ENCODE measurements at regions not wholly inside any gene's neighbourhood (a gene's known extent, or its start where the extent isn't known, plus 50 kb on each side); places are given as distances from the start of the nearest gene placed in this dataset.
A peak's percentile ranks its signal among the peaks of the same experiment; 100 is the strongest.
"Not testable (repeated sequence)": the region's sequence is repeated elsewhere in the genome, so short reads cannot be mapped to it uniquely, and the experiment has no call there.

DNA sequence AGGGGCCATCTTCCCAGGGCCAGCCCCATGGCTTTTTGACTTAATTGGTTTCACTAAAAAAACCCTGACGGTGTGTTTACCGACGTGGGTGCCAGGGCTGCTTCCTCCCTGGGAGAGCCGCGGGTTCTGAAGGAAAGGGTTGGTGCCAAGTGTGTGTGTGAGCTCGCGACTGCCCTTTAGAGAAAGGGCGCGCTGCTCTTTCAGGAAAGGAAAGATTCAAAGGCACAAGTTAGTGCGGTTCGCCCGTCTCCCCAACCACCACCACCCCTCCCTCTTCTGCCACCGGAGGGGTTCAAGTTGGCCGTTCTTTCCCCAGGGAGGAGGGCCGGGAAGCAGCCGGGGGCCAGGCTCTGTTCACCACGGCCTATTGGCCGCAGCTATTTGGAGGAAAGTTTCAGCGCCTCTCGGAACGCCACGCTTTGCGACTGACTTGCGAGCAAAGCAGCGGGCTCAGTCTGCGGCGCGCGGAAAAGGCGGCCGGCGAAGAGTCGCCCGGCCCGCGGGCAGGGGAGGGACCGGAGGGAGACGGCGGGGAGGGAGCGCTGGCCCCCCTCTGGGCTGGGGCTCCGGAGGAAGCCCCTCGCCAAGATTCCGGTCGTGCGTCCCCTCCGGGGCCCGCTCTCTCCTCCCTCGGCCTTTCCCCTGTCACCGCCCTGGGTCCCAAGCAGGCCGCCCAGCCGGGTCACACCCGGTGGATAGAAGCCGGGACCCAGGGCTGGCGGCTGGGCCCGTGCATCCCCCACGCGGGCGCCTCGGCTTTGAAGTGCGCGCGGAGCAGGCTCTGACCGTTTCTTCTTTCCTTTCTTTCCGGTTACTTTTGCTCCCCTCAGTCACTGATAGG lies 165.9 kb upstream of the PPP1R3A start:
- peak in 1 of 2 donors; percentile 28 for DNase-seq
- H3K4me3 ChIP-seq = peak overlapping the region; percentile 69 to 86
- TF ChIP-seq, protein P1, sequence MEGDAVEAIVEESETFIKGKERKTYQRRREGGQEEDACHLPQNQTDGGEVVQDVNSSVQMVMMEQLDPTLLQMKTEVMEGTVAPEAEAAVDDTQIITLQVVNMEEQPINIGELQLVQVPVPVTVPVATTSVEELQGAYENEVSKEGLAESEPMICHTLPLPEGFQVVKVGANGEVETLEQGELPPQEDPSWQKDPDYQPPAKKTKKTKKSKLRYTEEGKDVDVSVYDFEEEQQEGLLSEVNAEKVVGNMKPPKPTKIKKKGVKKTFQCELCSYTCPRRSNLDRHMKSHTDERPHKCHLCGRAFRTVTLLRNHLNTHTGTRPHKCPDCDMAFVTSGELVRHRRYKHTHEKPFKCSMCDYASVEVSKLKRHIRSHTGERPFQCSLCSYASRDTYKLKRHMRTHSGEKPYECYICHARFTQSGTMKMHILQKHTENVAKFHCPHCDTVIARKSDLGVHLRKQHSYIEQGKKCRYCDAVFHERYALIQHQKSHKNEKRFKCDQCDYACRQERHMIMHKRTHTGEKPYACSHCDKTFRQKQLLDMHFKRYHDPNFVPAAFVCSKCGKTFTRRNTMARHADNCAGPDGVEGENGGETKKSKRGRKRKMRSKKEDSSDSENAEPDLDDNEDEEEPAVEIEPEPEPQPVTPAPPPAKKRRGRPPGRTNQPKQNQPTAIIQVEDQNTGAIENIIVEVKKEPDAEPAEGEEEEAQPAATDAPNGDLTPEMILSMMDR (IDR thresholded peaks at IDR 0.05) = no peak
- H3K36me3 ChIP-seq = no peaks in the 10 kb centered on the region
- peaks cover 0 to 49% (median 18%) of the 10 kb centered on the region in 4 donors for H3K4me1 ChIP-seq
- intact Hi-C loops (cut with DNase I; ENCODE audit: low total_unique reads) = no loop called here
- H3K27ac ChIP-seq = peak overlapping the region; percentile 78 to 91
- H3K27me3 ChIP-seq = peaks cover 0 to 11% of the 10 kb centered on the region in 2 donors
- no peaks in the 10 kb centered on the region for H3K9me3 ChIP-seq

DNA sequence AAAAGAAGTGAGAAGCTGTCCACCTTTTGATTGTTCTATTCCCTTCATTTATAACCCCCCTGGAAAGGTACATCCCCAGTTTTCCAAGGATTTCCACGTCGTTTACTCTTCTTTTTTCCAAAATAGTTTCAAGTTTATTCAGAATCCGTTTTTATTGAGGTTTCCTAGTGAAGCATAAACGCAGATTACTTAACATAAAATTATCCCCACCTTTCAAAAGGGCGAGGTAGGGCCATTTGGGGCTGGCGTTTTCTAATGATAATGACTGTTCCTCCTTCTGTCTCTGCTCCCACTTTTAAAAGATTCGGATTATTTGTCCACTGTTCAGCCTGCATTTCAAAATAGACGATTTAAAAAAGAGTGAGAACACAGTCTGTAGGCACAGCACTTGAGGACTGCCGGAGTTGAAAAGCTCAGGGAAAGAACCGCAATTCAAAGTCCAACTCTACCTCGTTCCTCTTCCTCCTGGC lies 165.2 kb upstream of the PPP1R3A start:
- TF ChIP-seq, protein P1 (IDR thresholded peaks at IDR 0.05) = no peak
- no peaks in the 10 kb centered on the region for H3K9me3 ChIP-seq
- peak overlapping the region; percentile 78 to 91 for H3K27ac ChIP-seq
- intact Hi-C loops (cut with DNase I; ENCODE audit: low total_unique reads) = no loop called here
- DNase-seq = no peak
- H3K36me3 ChIP-seq = no peaks in the 10 kb centered on the region
- peak overlapping the region; percentile 69 to 86 for H3K4me3 ChIP-seq
- peaks cover 0 to 11% of the 10 kb centered on the region in 2 donors for H3K27me3 ChIP-seq
- peaks cover 0 to 49% (median 18%) of the 10 kb centered on the region in 4 donors for H3K4me1 ChIP-seq

DNA sequence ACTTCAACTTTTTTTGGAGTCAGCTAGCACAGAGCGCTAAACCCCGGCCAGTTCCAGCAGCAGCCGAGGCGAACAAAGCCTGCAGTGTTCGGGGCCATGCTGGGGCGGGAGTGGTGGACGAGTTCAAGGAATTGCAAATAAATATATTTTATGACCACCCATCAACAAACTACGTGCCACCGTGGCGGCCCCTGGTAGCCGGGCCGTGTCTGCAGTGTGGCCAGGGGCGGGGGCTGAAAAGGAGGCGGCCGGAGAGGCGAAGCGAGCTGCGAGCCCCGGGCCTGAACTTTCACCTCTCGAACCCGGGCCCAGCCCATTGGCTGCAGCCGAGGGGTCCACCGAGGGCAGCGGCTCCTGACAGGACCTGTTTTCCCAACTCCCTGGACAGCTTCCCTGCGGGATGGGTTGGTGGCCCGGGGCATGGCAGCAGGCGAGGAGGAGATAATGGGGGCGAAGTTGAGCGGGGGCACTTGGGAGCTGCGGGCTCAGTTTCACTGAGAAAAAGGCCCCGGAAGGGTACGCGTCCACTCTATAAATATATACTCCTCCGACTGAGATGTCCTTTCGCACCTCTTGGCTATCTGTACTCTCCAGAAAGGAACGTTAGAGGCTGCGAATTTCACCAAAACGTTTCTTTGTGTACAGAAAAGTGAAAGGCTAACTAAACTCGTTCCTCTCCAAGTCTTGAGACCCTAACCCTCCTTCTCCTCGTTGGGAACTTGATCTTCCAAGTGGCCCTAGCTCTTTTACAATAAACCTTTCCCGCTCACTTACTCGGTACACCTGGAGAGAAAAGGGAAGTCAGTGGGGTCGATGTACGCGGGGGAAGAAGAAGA lies 164.6 kb upstream of the PPP1R3A start:
- H3K27me3 ChIP-seq = peaks cover 0 to 11% of the 10 kb centered on the region in 2 donors
- H3K4me1 ChIP-seq = peaks cover 0 to 47% (median 16%) of the 10 kb centered on the region in 4 donors
- no peaks in the 10 kb centered on the region for H3K9me3 ChIP-seq
- TF ChIP-seq, protein P1 (IDR thresholded peaks at IDR 0.05) = no peak
- H3K36me3 ChIP-seq = no peaks in the 10 kb centered on the region
- intact Hi-C loops (cut with DNase I; ENCODE audit: low total_unique reads) = no loop called here
- no peak for DNase-seq
- peak overlapping the region in 1 of 2 donors; percentile 91 for H3K27ac ChIP-seq
- peak overlapping the region; percentile 42 to 86 for H3K4me3 ChIP-seq

DNA sequence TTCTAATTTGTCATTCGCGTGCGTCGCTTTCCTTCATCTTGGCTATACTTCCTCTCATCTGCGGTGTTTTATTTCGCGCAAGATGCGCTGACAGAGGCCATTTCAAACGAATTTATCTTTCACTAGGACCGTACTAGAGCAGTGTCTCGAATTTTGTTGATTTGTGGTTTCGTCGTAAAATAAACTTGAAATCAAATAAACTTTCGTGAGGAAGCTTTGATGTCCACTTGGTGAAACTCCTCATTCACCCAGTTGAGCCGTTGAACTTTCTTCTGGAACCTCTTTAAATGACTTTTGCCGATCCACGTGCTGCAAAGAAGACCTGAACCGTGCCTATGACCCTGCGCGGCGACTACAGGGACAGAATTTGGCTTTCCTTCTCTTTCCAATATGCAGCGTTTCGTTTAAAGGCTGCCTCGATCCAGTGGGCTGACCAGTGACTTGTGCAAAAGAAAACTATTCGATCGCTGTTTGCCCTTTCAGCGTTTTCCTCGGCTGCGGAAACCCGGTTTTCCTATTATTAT lies 163.9 kb upstream of the PPP1R3A start:
- H3K4me1 ChIP-seq = peaks cover 0 to 40% (median 12%) of the 10 kb centered on the region in 4 donors
- H3K4me3 ChIP-seq = peak overlapping the region; percentile 42 to 86
- DNase-seq = peak in 1 of 2 donors; percentile 23
- no peak overlapping the region for H3K27ac ChIP-seq
- peaks cover 0 to 11% of the 10 kb centered on the region in 2 donors for H3K27me3 ChIP-seq
- H3K36me3 ChIP-seq = no peaks in the 10 kb centered on the region
- TF ChIP-seq, protein P1 (IDR thresholded peaks at IDR 0.05) = no peak
- intact Hi-C loops (cut with DNase I; ENCODE audit: low total_unique reads) = no loop called here
- H3K9me3 ChIP-seq = no peaks in the 10 kb centered on the region

DNA sequence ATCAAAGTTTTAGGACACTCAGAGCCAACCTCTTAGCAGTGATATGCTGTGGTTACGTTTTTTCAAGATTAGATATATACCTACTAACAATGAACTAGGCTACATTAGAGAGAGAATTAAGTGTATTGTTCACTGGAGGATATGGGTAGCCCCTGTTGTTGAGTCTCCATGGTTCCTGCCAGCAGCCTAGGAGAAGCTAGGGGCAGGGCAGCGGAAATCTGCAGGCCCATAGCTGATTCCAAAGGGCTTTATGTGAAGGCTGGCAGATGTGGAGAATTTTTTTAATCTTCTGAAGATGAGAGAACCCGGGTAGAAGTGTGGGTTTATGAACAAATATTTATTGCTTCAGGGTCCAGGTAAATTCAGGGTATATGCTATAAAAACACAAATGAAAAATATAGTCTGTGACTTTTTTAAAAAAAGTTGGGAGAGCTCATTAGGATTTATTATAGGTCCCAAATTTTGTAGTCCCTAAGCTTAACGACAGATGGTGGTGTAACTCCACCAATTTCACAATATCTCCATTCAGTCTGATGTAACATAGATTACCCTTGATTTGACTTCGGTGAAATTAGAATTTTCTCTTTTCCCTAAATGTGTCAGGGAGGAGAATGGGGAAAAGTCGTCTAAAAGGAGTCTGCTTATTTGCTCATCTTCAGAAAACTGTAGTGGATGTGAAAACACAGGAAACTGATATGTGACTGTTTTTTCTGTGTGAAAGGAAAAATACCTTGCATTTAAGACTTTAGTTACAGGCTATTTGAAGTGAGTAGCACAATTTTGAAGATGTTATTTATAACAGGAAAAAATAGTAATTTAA lies 163.0 kb upstream of the PPP1R3A start:
- DNase-seq = no peak
- Histone ChIP-seq H3K27ac (no peak overlapping the region), H3K4me3 (peak overlapping the region; percentile 42 to 86), H3K36me3 (no peaks in the 10 kb centered on the region), H3K9me3 (no peaks in the 10 kb centered on the region), H3K4me1 (peaks cover 0 to 34% (median 12%) of the 10 kb centered on the region in 4 donors), H3K27me3 (peaks cover 0 to 11% of the 10 kb centered on the region in 2 donors)
- intact Hi-C loops (cut with DNase I; ENCODE audit: low total_unique reads) = no loop called here
- TF ChIP-seq, protein P1 (IDR thresholded peaks at IDR 0.05) = peak; percentile 63 to 76

DNA sequence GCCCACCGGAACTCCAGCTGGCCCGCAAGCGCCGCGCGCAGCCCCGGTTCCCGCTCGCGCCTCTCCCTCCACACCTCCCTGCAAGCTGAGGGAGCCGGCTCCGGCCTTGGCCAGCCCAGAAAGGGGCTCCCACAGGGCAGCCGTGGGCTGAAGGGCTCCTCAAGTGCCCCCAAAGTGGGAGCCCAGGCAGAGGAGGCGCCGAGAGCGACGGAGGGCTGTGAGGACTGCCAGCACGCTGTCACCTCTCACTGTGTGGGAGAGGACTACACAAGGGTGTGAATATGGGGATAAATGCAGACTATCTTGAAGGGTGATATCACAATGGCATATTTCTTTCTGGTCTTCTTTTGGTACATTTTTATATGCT lies 158.3 kb upstream of the PPP1R3A start:
- H3K27me3 ChIP-seq; H3K36me3 ChIP-seq; H3K9me3 ChIP-seq; H3K4me1 ChIP-seq; H3K4me3 ChIP-seq; DNase-seq; H3K27ac ChIP-seq; intact Hi-C loops (cut with DNase I; ENCODE audit: low total_unique reads): not testable (repeated sequence)

DNA sequence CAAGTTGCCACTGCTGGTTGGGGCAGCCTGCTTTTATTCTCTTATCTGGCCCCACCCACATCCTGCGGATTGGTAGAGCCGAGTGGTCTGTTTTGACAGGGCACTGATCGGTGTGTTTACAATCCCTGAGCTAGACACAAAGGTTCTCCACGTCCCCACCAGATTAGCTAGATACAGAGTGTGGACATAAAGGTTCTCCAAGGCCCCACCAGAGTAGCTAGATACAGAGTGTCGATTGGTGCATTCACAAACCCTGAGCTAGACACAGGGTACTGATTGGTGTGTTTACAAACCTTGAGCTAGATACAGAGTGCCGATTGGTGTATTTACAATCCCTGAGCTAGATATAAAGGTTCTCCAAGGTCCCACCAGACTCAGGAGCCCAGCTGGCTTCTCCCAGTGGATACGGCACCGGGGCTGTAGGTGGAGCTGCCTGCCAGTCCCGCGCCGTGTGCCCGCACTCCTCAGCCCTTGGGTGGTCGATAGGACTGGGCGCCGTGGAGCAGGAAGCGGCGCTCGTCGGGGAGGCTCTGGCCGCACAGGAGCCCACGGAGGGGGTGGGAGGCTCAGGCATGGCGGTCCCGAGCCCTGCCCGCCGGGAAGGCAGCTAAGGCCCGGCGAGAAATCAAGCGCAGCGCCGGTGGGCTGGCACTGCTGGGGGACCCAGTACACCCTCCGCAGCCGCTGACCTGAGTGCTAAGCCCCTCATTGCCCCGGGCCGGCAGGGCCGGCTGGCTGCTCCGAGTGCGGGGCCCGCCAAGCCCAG lies 157.8 kb upstream of the PPP1R3A start:
- H3K36me3 ChIP-seq; H3K4me3 ChIP-seq; H3K27ac ChIP-seq; H3K27me3 ChIP-seq; intact Hi-C loops (cut with DNase I; ENCODE audit: low total_unique reads); H3K4me1 ChIP-seq; H3K9me3 ChIP-seq; DNase-seq: not testable (repeated sequence)

Measured in tibial artery (tissue), 4 donors.